GM12878 (cell line): ENCODE measurements at regions not wholly inside any gene's neighbourhood (a gene's known extent, or its start where the extent isn't known, plus 50 kb on each side); places are given as distances from the start of the nearest gene placed in this dataset.

Experiments
- CTCF ChIP-seq, 3 experiments: IDR thresholded peaks in 2 of 3; conservative IDR thresholded peaks in 1 of 3; 2 replicates each; pipeline ENCODE4 v1.5.1; 2011; ENCODE audit warnings: low read depth in 3 of 3, low read length in 3 of 3, mild to moderate bottlenecking in 3 of 3, control low read depth in 2 of 3, moderate library complexity in 2 of 3, inconsistent platforms in 1 of 3, mixed read lengths in 1 of 3; ENCODE audit not compliant: control insufficient read depth in 2 of 3, insufficient read depth in 1 of 3; ENCODE audit errors: extremely low read depth in 1 of 3
- POLR2AphosphoS5 ChIP-seq: IDR thresholded peaks from 2 replicates; pipeline ENCODE4 v1.6.1; 2011; ENCODE audit warnings: mild to moderate bottlenecking, low read length, inconsistent platforms
- RAD51 ChIP-seq: fragments of 450-650 bp; IDR thresholded peaks from 2 replicates; pipeline ENCODE4 v1.6.1; 2016; ENCODE audit warnings: moderate library complexity, mild to moderate bottlenecking, inconsistent platforms

- TF ChIP-seq CTCF (IDR thresholded peaks at IDR 0.05 in 2 of 3, conservative IDR thresholded peaks at IDR 0.05 in 1 of 3; ENCODE audit: control insufficient read depth in 2 of 3, extremely low read depth in 1 of 3, insufficient read depth in 1 of 3, low read depth in 3 of 3, low read length in 3 of 3) (no peak), POLR2AphosphoS5 (no peak), RAD51 (no peak)
Observed at GRCh38 chr4:66034262-66034661, 364.0 kb upstream of the EPHA5 start.
